ENCODE measurements at regions not wholly inside any gene's neighbourhood (a gene's known extent, or its start where the extent isn't known, plus 50 kb on each side); places are given as distances from the start of the nearest gene placed in this dataset.

GRCh38 chr6:20302702-20303251 is 90.5 kb upstream of the MBOAT1 start:
- WGBS, 2 donors: 41 to 51% methylated on average over 5 of the region's 5 CpGs
- intact Hi-C loops (cut with DNase I): no loop called here

GRCh38 chr6:20306491-20306890 is 94.2 kb upstream of the MBOAT1 start:
- intact Hi-C loops (cut with DNase I): no loop called here
- no peak for DNase-seq
- H3K36me3 ChIP-seq (ENCODE audit: control insufficient read depth in 1 of 2, insufficient read depth in 2 of 2, low read length in 1 of 2): no peaks in the 10 kb centered on the region
- H3K27ac ChIP-seq (ENCODE audit: low read depth in 1 of 2, low read length in 2 of 2): no peak overlapping the region
- no peak for ATAC-seq (ENCODE audit: low FRiP score)
- H3K4me3 ChIP-seq (ENCODE audit: low read length in 2 of 2): no peak overlapping the region
- H3K4me1 ChIP-seq (ENCODE audit: control insufficient read depth in 1 of 2, insufficient read depth in 2 of 2, low read length in 2 of 2): no peaks in the 10 kb centered on the region
- no peaks in the 10 kb centered on the region for H3K27me3 ChIP-seq (ENCODE audit: control insufficient read depth in 1 of 2, insufficient read depth in 2 of 2, low read length in 1 of 2)
- 73 to 79% methylated on average over 14 of the region's 14 CpGs for WGBS, 2 donors
- no peaks in the 10 kb centered on the region for H3K9me3 ChIP-seq (ENCODE audit: control insufficient read depth, low read length)

More at GRCh38 chr6:20302702-20303251, 90.5 kb upstream of the MBOAT1 start:
- no peak for DNase-seq
- H3K36me3 ChIP-seq (ENCODE audit: control insufficient read depth in 1 of 2, insufficient read depth in 2 of 2, low read length in 1 of 2): no peaks in the 10 kb centered on the region
- no peaks in the 10 kb centered on the region for H3K4me1 ChIP-seq (ENCODE audit: control insufficient read depth in 1 of 2, insufficient read depth in 2 of 2, low read length in 2 of 2)
- H3K27ac ChIP-seq (ENCODE audit: low read depth in 1 of 2, low read length in 2 of 2): no peak overlapping the region
- H3K9me3 ChIP-seq (ENCODE audit: control insufficient read depth, low read length): no peaks in the 10 kb centered on the region
- ATAC-seq (ENCODE audit: low FRiP score): no peak
- H3K4me3 ChIP-seq (ENCODE audit: low read length in 2 of 2): no peak overlapping the region
- H3K27me3 ChIP-seq (ENCODE audit: control insufficient read depth in 1 of 2, insufficient read depth in 2 of 2, low read length in 1 of 2): no peaks in the 10 kb centered on the region

GRCh38 chr6:20309186-20309585 is 92.5 kb upstream of the E2F3 start:
- DNase-seq: no peak
- Histone ChIP-seq H3K27me3 (ENCODE audit: control insufficient read depth in 1 of 2, insufficient read depth in 2 of 2, low read length in 1 of 2) (no peaks in the 10 kb centered on the region), H3K27ac (ENCODE audit: low read depth in 1 of 2, low read length in 2 of 2) (no peak overlapping the region), H3K4me3 (ENCODE audit: low read length in 2 of 2) (no peak overlapping the region), H3K4me1 (ENCODE audit: control insufficient read depth in 1 of 2, insufficient read depth in 2 of 2, low read length in 2 of 2) (no peaks in the 10 kb centered on the region), H3K36me3 (ENCODE audit: control insufficient read depth in 1 of 2, insufficient read depth in 2 of 2, low read length in 1 of 2) (no peaks in the 10 kb centered on the region), H3K9me3 (ENCODE audit: control insufficient read depth, low read length) (no peaks in the 10 kb centered on the region)
- 9 to 10% methylated on average over 2 of the region's 2 CpGs for WGBS, 2 donors
- intact Hi-C loops (cut with DNase I): no loop called here
- ATAC-seq (ENCODE audit: low FRiP score): no peak

- H3K36me3 ChIP-seq (ENCODE audit: control insufficient read depth in 1 of 2, insufficient read depth in 2 of 2, low read length in 1 of 2): no peaks in the 10 kb centered on the region
- H3K27me3 ChIP-seq (ENCODE audit: control insufficient read depth in 1 of 2, insufficient read depth in 2 of 2, low read length in 1 of 2): no peaks in the 10 kb centered on the region
- no peaks in the 10 kb centered on the region for H3K9me3 ChIP-seq (ENCODE audit: control insufficient read depth, low read length)
- no peak for ATAC-seq (ENCODE audit: low FRiP score)
- no peak for DNase-seq
- no peak overlapping the region for H3K4me3 ChIP-seq (ENCODE audit: low read length in 2 of 2)
- H3K27ac ChIP-seq (ENCODE audit: low read depth in 1 of 2, low read length in 2 of 2): no peak overlapping the region
- intact Hi-C loops (cut with DNase I): no loop called here
- H3K4me1 ChIP-seq (ENCODE audit: control insufficient read depth in 1 of 2, insufficient read depth in 2 of 2, low read length in 2 of 2): no peaks in the 10 kb centered on the region
- 96 to 97% methylated on average over 1 of the region's 1 CpG for WGBS, 2 donors
Measured at GRCh38 chr6:20310185-20310584, 91.5 kb upstream of the E2F3 start.

- no peak overlapping the region for H3K27ac ChIP-seq (ENCODE audit: low read depth in 1 of 2, low read length in 2 of 2)
- no peaks in the 10 kb centered on the region for H3K27me3 ChIP-seq (ENCODE audit: control insufficient read depth in 1 of 2, insufficient read depth in 2 of 2, low read length in 1 of 2)
- H3K4me1 ChIP-seq (ENCODE audit: control insufficient read depth in 1 of 2, insufficient read depth in 2 of 2, low read length in 2 of 2): no peaks in the 10 kb centered on the region
- intact Hi-C loops (cut with DNase I): no loop called here
- DNase-seq (no peak), ATAC-seq (ENCODE audit: low FRiP score) (no peak)
- no peaks in the 10 kb centered on the region for H3K9me3 ChIP-seq (ENCODE audit: control insufficient read depth, low read length)
- H3K36me3 ChIP-seq (ENCODE audit: control insufficient read depth in 1 of 2, insufficient read depth in 2 of 2, low read length in 1 of 2): no peaks in the 10 kb centered on the region
- 77 to 79% methylated on average over 5 of the region's 5 CpGs for WGBS, 2 donors
- no peak overlapping the region for H3K4me3 ChIP-seq (ENCODE audit: low read length in 2 of 2)
Measured at GRCh38 chr6:20312606-20313005, 89.1 kb upstream of the E2F3 start.

- no peaks in the 10 kb centered on the region for H3K4me1 ChIP-seq (ENCODE audit: control insufficient read depth in 1 of 2, insufficient read depth in 2 of 2, low read length in 2 of 2)
- ATAC-seq (ENCODE audit: low FRiP score) (no peak), DNase-seq (no peak)
- no peak overlapping the region for H3K27ac ChIP-seq (ENCODE audit: low read depth in 1 of 2, low read length in 2 of 2)
- WGBS, 2 donors: 46 to 54% methylated on average over 3 of the region's 3 CpGs
- H3K27me3 ChIP-seq (ENCODE audit: control insufficient read depth in 1 of 2, insufficient read depth in 2 of 2, low read length in 1 of 2): no peaks in the 10 kb centered on the region
- H3K36me3 ChIP-seq (ENCODE audit: control insufficient read depth in 1 of 2, insufficient read depth in 2 of 2, low read length in 1 of 2): no peaks in the 10 kb centered on the region
- no peaks in the 10 kb centered on the region for H3K9me3 ChIP-seq (ENCODE audit: control insufficient read depth, low read length)
- intact Hi-C loops (cut with DNase I): no loop called here
- no peak overlapping the region for H3K4me3 ChIP-seq (ENCODE audit: low read length in 2 of 2)
Measured at GRCh38 chr6:20313051-20313450, 88.6 kb upstream of the E2F3 start.

GRCh38 chr6:20313960-20314530 is 87.6 kb upstream of the E2F3 start:
- ATAC-seq (ENCODE audit: low FRiP score) (no peak), DNase-seq (no peak)
- Histone ChIP-seq H3K4me1 (ENCODE audit: control insufficient read depth in 1 of 2, insufficient read depth in 2 of 2, low read length in 2 of 2) (no peaks in the 10 kb centered on the region), H3K9me3 (ENCODE audit: control insufficient read depth, low read length) (no peaks in the 10 kb centered on the region), H3K27me3 (ENCODE audit: control insufficient read depth in 1 of 2, insufficient read depth in 2 of 2, low read length in 1 of 2) (no peaks in the 10 kb centered on the region), H3K36me3 (ENCODE audit: control insufficient read depth in 1 of 2, insufficient read depth in 2 of 2, low read length in 1 of 2) (no peaks in the 10 kb centered on the region), H3K27ac (ENCODE audit: low read depth in 1 of 2, low read length in 2 of 2) (no peak overlapping the region), H3K4me3 (ENCODE audit: low read length in 2 of 2) (no peak overlapping the region)
- 42 to 46% methylated on average over 7 of the region's 7 CpGs for WGBS, 2 donors
- intact Hi-C loops (cut with DNase I): no loop called here

- no peaks in the 10 kb centered on the region for H3K36me3 ChIP-seq (ENCODE audit: control insufficient read depth in 1 of 2, insufficient read depth in 2 of 2, low read length in 1 of 2)
- no peaks in the 10 kb centered on the region for H3K27me3 ChIP-seq (ENCODE audit: control insufficient read depth in 1 of 2, insufficient read depth in 2 of 2, low read length in 1 of 2)
- H3K27ac ChIP-seq (ENCODE audit: low read depth in 1 of 2, low read length in 2 of 2): no peak overlapping the region
- intact Hi-C loops (cut with DNase I): no loop called here
- no peaks in the 10 kb centered on the region for H3K9me3 ChIP-seq (ENCODE audit: control insufficient read depth, low read length)
- ATAC-seq (ENCODE audit: low FRiP score) (no peak), DNase-seq (no peak)
- 66% methylated on average over 4 of the region's 4 CpGs for WGBS, 2 donors
- H3K4me1 ChIP-seq (ENCODE audit: control insufficient read depth in 1 of 2, insufficient read depth in 2 of 2, low read length in 2 of 2): no peaks in the 10 kb centered on the region
- no peak overlapping the region for H3K4me3 ChIP-seq (ENCODE audit: low read length in 2 of 2)
Measured at GRCh38 chr6:20314866-20315845, 86.5 kb upstream of the E2F3 start.

- H3K4me1 ChIP-seq (ENCODE audit: control insufficient read depth in 1 of 2, insufficient read depth in 2 of 2, low read length in 2 of 2): no peaks in the 10 kb centered on the region
- H3K27me3 ChIP-seq (ENCODE audit: control insufficient read depth in 1 of 2, insufficient read depth in 2 of 2, low read length in 1 of 2): no peaks in the 10 kb centered on the region
- WGBS, 2 donors: 62 to 68% methylated on average over 5 of the region's 5 CpGs
- no peaks in the 10 kb centered on the region for H3K36me3 ChIP-seq (ENCODE audit: control insufficient read depth in 1 of 2, insufficient read depth in 2 of 2, low read length in 1 of 2)
- no peak overlapping the region for H3K27ac ChIP-seq (ENCODE audit: low read depth in 1 of 2, low read length in 2 of 2)
- ATAC-seq (ENCODE audit: low FRiP score) (no peak), DNase-seq (no peak)
- H3K9me3 ChIP-seq (ENCODE audit: control insufficient read depth, low read length): no peaks in the 10 kb centered on the region
- no peak overlapping the region for H3K4me3 ChIP-seq (ENCODE audit: low read length in 2 of 2)
- intact Hi-C loops (cut with DNase I): no loop called here
Measured at GRCh38 chr6:20317430-20317829, 84.2 kb upstream of the E2F3 start.

Data from aorta (tissue), 5 donors.